H1 (cell line): ENCODE measurements at regions not wholly inside any gene's neighbourhood (a gene's known extent, or its start where the extent isn't known, plus 50 kb on each side); places are given as distances from the start of the nearest gene placed in this dataset.
A peak's percentile ranks its signal among the peaks of the same experiment; 100 is the strongest.

Experiments used
- ASH2L ChIP-seq: fragments of 200-600, 300-600 bp; sonication (generic); IDR thresholded peaks from one replicate; pipeline ENCODE4 v1.7.1; 2017; ENCODE audit warnings: low read length
- BCL11A ChIP-seq, 2 experiments: IDR thresholded peaks; one replicate each; pipeline ENCODE4 v1.6.1; 2011; ENCODE audit warnings: low read depth in 2 of 2, low read length in 2 of 2, mild to moderate bottlenecking in 2 of 2
- CHD2 ChIP-seq: IDR thresholded peaks from 2 replicates; pipeline ENCODE4 v1.6.1; 2012; ENCODE audit warnings: low read length, improper control_type of control experiment
- CREB1 ChIP-seq: IDR thresholded peaks from 2 replicates; pipeline ENCODE4 v1.6.1; 2012; ENCODE audit warnings: inconsistent platforms
- EGR1 ChIP-seq: IDR thresholded peaks from 2 replicates; pipeline ENCODE4 v1.6.1; 2011; ENCODE audit warnings: low read depth, low read length, borderline replicate concordance
- EP300 ChIP-seq, 2 experiments: IDR thresholded peaks; 1 replicate in 1 of 2; 2 replicates in 1 of 2; pipeline ENCODE4 v1.6.1; 2011 to 2012; ENCODE audit warnings: low read depth in 2 of 2, low read length in 2 of 2, mild to moderate bottlenecking in 2 of 2, borderline replicate concordance in 1 of 2, inconsistent platforms in 1 of 2, moderate library complexity in 1 of 2
- GABPA ChIP-seq: IDR thresholded peaks from 2 replicates; pipeline ENCODE4 v1.6.1; 2011; ENCODE audit warnings: mild to moderate bottlenecking, low read length, moderate library complexity, borderline replicate concordance; ENCODE audit not compliant: insufficient read depth
- HDAC2 ChIP-seq, 2 experiments: fragments of 300-600 bp in 1 of 2; sonication (generic) in 1 of 2; IDR thresholded peaks; 2 replicates each; pipeline ENCODE4 v1.6.1; 2011 to 2012; ENCODE audit warnings: low read depth in 2 of 2, low read length in 2 of 2, mild to moderate bottlenecking in 2 of 2, moderate library complexity in 2 of 2, borderline replicate concordance in 1 of 2, inconsistent platforms in 1 of 2
- KDM5A ChIP-seq: fragments of 200-600 bp; IDR thresholded peaks from 2 replicates; pipeline ENCODE4 v1.7.1; 2012; ENCODE audit warnings: mild to moderate bottlenecking, low read length, inconsistent platforms, mixed read lengths
- MAFK ChIP-seq: IDR thresholded peaks from 2 replicates; pipeline ENCODE4 v1.6.1; 2012; ENCODE audit warnings: low read depth, mild to moderate bottlenecking, improper control_type of control experiment, low read length
- RNF2 ChIP-seq: fragments of 200-900, 300-1000 bp; sonication (generic); IDR thresholded peaks from 2 replicates; pipeline ENCODE4 v1.7.1; 2016; ENCODE audit warnings: borderline replicate concordance, low read depth, mild to moderate bottlenecking, antibody characterized with exemption, low read length; ENCODE audit not compliant: poor library complexity, severe bottlenecking; ENCODE audit errors: missing control alignments
- SP1 ChIP-seq: IDR thresholded peaks from 2 replicates; pipeline ENCODE4 v1.6.1; 2011; ENCODE audit warnings: low read depth, low read length
- SRF ChIP-seq: IDR thresholded peaks from 2 replicates; pipeline ENCODE4 v1.6.1; 2011; ENCODE audit warnings: mild to moderate bottlenecking, low read depth, low read length, moderate library complexity
- ZNF274 ChIP-seq: IDR thresholded peaks from 2 replicates; pipeline ENCODE4 v1.7.0; 2012; ENCODE audit warnings: low read length, borderline replicate concordance; ENCODE audit errors: extremely low read depth
- TF ChIP-seq, protein P1 (sequence below), 3 experiments: IDR thresholded peaks; 1 replicate in 2 of 3; 2 replicates in 1 of 3; pipeline versions ENCODE4 v1.5.1 to v1.6.1; 2011; ENCODE audit warnings: low read length in 3 of 3, mild to moderate bottlenecking in 3 of 3, inconsistent platforms in 2 of 3, low read depth in 1 of 3, moderate library complexity in 1 of 3; ENCODE audit not compliant: insufficient read depth in 1 of 3; ENCODE audit errors: control extremely low read depth in 1 of 3
- TF ChIP-seq, protein P2 (sequence below): IDR thresholded peaks from 2 replicates; pipeline ENCODE4 v1.6.1; 2012; ENCODE audit warnings: low read length, inconsistent platforms
- TF ChIP-seq, protein P3 (sequence below): IDR thresholded peaks from 2 replicates; pipeline ENCODE4 v1.6.1; 2012; ENCODE audit warnings: inconsistent platforms
- TF ChIP-seq, protein P4 (sequence below): IDR thresholded peaks from 2 replicates; pipeline ENCODE4 v1.6.1; 2012; ENCODE audit warnings: inconsistent platforms

DNA sequence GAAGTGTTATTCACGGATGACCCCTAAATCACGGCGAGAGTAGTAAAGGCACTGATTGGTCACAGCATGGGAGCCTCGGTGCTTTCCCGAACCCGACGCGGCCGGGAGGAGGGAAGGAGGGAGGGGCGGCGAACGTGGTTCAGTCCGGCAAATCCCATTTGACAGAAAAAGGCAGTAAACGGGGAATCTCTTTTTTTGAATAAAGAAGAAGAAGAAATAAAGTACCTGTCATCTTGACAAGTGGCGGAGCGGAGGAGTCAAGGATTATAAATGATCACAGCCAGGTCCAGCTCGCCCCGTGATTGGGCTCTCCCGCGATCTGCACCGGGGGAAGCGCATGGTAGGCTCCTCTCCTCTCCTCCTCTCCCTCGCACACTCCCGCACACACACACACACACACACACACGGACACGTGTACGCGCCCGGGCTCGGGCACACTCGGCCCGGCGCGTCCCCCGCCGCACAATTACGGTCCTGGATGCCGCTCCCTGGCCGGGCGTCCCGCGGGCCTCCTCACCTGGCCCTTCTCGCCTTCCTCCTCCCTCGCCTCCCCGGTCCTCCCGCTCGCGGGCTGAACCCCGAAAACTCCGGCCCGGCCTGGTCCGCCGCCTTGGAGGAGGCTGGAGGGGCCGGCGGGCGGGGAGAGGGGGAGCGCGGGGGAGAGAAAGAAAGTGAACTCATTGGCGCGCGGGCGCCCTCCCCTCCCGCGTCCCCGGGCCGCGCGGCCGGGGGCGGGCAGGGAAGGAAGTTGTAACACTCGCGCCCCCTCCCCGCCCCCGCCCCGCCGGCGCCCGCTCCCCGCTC lies 99.2 kb upstream of the TENM3 start (continued):
- TF ChIP-seq CHD2 (peak; percentile 38), ZNF274 (no peak), ASH2L (peak; percentile 95), KDM5A (no peak), EGR1 (no peak), HDAC2 (IDR thresholded peaks at IDR 0.05; ENCODE audit: borderline replicate concordance in 1 of 2, low read depth in 2 of 2, low read length in 2 of 2) (0 out of 4 replicates have a peak, but pooled peaks of 1 of the 2 experiments have one; percentile 54), BCL11A (IDR thresholded peaks at IDR 0.05; ENCODE audit: low read depth in 2 of 2, low read length in 2 of 2) (no peak), RNF2 (no peak), CREB1 (peak; percentile 45), SP1 (no peak), MAFK (no peak), EP300 (IDR thresholded peaks at IDR 0.05; ENCODE audit: borderline replicate concordance in 1 of 2, low read depth in 2 of 2, low read length in 2 of 2) (peak in 1 of 2 experiments; percentile 40; a peak in 1 of 3 replicates), GABPA (no peak), SRF (no peak)
- TF ChIP-seq, protein P1, sequence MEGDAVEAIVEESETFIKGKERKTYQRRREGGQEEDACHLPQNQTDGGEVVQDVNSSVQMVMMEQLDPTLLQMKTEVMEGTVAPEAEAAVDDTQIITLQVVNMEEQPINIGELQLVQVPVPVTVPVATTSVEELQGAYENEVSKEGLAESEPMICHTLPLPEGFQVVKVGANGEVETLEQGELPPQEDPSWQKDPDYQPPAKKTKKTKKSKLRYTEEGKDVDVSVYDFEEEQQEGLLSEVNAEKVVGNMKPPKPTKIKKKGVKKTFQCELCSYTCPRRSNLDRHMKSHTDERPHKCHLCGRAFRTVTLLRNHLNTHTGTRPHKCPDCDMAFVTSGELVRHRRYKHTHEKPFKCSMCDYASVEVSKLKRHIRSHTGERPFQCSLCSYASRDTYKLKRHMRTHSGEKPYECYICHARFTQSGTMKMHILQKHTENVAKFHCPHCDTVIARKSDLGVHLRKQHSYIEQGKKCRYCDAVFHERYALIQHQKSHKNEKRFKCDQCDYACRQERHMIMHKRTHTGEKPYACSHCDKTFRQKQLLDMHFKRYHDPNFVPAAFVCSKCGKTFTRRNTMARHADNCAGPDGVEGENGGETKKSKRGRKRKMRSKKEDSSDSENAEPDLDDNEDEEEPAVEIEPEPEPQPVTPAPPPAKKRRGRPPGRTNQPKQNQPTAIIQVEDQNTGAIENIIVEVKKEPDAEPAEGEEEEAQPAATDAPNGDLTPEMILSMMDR (IDR thresholded peaks at IDR 0.05; ENCODE audit: control extremely low read depth in 1 of 3, insufficient read depth in 1 of 3, low read depth in 1 of 3, low read length in 3 of 3): no peak
- TF ChIP-seq, protein P2, sequence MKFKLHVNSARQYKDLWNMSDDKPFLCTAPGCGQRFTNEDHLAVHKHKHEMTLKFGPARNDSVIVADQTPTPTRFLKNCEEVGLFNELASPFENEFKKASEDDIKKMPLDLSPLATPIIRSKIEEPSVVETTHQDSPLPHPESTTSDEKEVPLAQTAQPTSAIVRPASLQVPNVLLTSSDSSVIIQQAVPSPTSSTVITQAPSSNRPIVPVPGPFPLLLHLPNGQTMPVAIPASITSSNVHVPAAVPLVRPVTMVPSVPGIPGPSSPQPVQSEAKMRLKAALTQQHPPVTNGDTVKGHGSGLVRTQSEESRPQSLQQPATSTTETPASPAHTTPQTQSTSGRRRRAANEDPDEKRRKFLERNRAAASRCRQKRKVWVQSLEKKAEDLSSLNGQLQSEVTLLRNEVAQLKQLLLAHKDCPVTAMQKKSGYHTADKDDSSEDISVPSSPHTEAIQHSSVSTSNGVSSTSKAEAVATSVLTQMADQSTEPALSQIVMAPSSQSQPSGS: no peak
- TF ChIP-seq, protein P3, sequence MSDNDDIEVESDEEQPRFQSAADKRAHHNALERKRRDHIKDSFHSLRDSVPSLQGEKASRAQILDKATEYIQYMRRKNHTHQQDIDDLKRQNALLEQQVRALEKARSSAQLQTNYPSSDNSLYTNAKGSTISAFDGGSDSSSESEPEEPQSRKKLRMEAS: peak; percentile 89
- TF ChIP-seq, protein P4, sequence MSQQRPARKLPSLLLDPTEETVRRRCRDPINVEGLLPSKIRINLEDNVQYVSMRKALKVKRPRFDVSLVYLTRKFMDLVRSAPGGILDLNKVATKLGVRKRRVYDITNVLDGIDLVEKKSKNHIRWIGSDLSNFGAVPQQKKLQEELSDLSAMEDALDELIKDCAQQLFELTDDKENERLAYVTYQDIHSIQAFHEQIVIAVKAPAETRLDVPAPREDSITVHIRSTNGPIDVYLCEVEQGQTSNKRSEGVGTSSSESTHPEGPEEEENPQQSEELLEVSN: peak; percentile 81
